Esophagus muscularis mucosa (tissue), 4 donors: ENCODE measurements at regions not wholly inside any gene's neighbourhood (a gene's known extent, or its start where the extent isn't known, plus 50 kb on each side); places are given as distances from the start of the nearest gene placed in this dataset.

ENCODE experiments used
- EP300 ChIP-seq: sonication (generic); formaldehyde crosslinking; IDR thresholded peaks from one replicate; pipeline ENCODE4 v1.6.1; 2017; ENCODE audit warnings: antibody characterized with exemption
- POLR2A ChIP-seq: fragments of 450-650 bp; IDR thresholded peaks from one replicate; pipeline ENCODE4 v1.6.1; 2017; ENCODE audit warnings: antibody characterized with exemption, moderate library complexity, mild to moderate bottlenecking, low read depth
- TF ChIP-seq, protein P1 (sequence below), 3 experiments: fragments of 200-600 bp in 2 of 3; fragments of 450-650 bp in 1 of 3; sonication (generic) in 2 of 3; IDR thresholded peaks; one replicate each; pipeline ENCODE4 v1.5.1; 2017 to 2019; ENCODE audit warnings: antibody characterized with exemption in 3 of 3, mild to moderate bottlenecking in 2 of 3, moderate library complexity in 1 of 3

GRCh38 chr2:193187816-193188215, 993.1 kb upstream of the TMEFF2 start:
- TF ChIP-seq, protein P1, sequence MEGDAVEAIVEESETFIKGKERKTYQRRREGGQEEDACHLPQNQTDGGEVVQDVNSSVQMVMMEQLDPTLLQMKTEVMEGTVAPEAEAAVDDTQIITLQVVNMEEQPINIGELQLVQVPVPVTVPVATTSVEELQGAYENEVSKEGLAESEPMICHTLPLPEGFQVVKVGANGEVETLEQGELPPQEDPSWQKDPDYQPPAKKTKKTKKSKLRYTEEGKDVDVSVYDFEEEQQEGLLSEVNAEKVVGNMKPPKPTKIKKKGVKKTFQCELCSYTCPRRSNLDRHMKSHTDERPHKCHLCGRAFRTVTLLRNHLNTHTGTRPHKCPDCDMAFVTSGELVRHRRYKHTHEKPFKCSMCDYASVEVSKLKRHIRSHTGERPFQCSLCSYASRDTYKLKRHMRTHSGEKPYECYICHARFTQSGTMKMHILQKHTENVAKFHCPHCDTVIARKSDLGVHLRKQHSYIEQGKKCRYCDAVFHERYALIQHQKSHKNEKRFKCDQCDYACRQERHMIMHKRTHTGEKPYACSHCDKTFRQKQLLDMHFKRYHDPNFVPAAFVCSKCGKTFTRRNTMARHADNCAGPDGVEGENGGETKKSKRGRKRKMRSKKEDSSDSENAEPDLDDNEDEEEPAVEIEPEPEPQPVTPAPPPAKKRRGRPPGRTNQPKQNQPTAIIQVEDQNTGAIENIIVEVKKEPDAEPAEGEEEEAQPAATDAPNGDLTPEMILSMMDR (IDR thresholded peaks at IDR 0.05), result no peak
- no peak for TF ChIP-seq EP300
- no peak for TF ChIP-seq POLR2A
